SK-N-SH (cell line): ENCODE measurements at regions not wholly inside any gene's neighbourhood (a gene's known extent, or its start where the extent isn't known, plus 50 kb on each side); places are given as distances from the start of the nearest gene placed in this dataset.

Source experiments
- CTCF ChIA-PET: fragments of 300-600, 350-600 bp; formaldehyde crosslinking; extraction: SDS; loops from one replicate; lab custom pipeline; 2021; lab: Yijun Ruan, JAX
- POLR2A ChIA-PET: fragments of 350-600 bp; sonication (Branson Sonifier 250); formaldehyde crosslinking; extraction: SDS; loops from one replicate; lab custom pipeline; 2020; ENCODE audit warnings: antibody characterized with exemption, inconsistent platforms; lab: Yijun Ruan, JAX
- DNase-seq: peaks from one replicate; pipeline ENCODE4 v3.0.0; 2012
- H2AFZ ChIP-seq: fragments of 200-600 bp; sonication (generic); 2 replicates; pipeline ENCODE4 v1.8.1; 2016; ENCODE audit warnings: antibody characterized with exemption, mild to moderate bottlenecking, low read depth
- H3F3A ChIP-seq: fragments of 200-600 bp; sonication (generic); replicated peaks from 2 replicates; pipeline ENCODE3; 2016; ENCODE audit warnings: antibody characterized with exemption, mild to moderate bottlenecking; ENCODE audit not compliant: insufficient read depth
- H3K27ac ChIP-seq, 2 experiments: fragments of 200-500 bp in 1 of 2; fragments of 200-600 bp in 1 of 2; sonication (Bioruptor generic) in 1 of 2; sonication (generic), shearing (Covaris generic) in 1 of 2; 2 replicates each; pipeline versions ENCODE4 v1.5.1 to v1.6.1; 2014 to 2016; ENCODE audit warnings: low read depth in 2 of 2, inconsistent platforms in 1 of 2, low read length in 1 of 2, mild to moderate bottlenecking in 1 of 2, mixed read lengths in 1 of 2
- H3K27me3 ChIP-seq: fragments of 200-600 bp; sonication (generic), shearing (Covaris generic); 2 replicates; pipeline ENCODE4 v1.6.1; 2016; ENCODE audit warnings: mixed run types; ENCODE audit not compliant: insufficient read depth
- H3K36me3 ChIP-seq, 2 experiments: fragments of 200-500 bp in 1 of 2; fragments of 200-600 bp in 1 of 2; sonication (Bioruptor generic) in 1 of 2; sonication (generic) in 1 of 2; replicated peaks in 1 of 2; 2 replicates each; pipeline versions ENCODE3 to v1.5.1; 2014 to 2016; ENCODE audit warnings: low read length in 1 of 2, mild to moderate bottlenecking in 1 of 2; ENCODE audit not compliant: insufficient read depth in 2 of 2, control insufficient read depth in 1 of 2
- H3K4me1 ChIP-seq, 2 experiments: fragments of 200-500 bp in 1 of 2; fragments of 200-600 bp in 1 of 2; sonication (Bioruptor generic) in 1 of 2; sonication (generic), shearing (Covaris generic) in 1 of 2; 2 replicates each; pipeline versions ENCODE4 v1.5.1 to v1.6.1; 2014 to 2016; ENCODE audit warnings: low read depth in 1 of 2, low read length in 1 of 2, mixed run types in 1 of 2; ENCODE audit not compliant: insufficient read depth in 2 of 2, control insufficient read depth in 1 of 2
- H3K4me2 ChIP-seq: fragments of 200-600 bp; sonication (generic), shearing (Covaris generic); 2 replicates; pipeline ENCODE4 v1.6.1; 2017; ENCODE audit warnings: mixed run types
- H3K4me3 ChIP-seq, 2 experiments: fragments of 200-500 bp in 1 of 2; fragments of 200-600 bp in 1 of 2; sonication (Bioruptor generic) in 1 of 2; sonication (generic), shearing (Covaris generic) in 1 of 2; 2 replicates each; pipeline versions ENCODE4 v1.5.1 to v1.8.1; 2014 to 2016; ENCODE audit warnings: low read depth in 2 of 2, inconsistent platforms in 1 of 2, low read length in 1 of 2, mild to moderate bottlenecking in 1 of 2, mixed read lengths in 1 of 2, moderate library complexity in 1 of 2
- H3K79me2 ChIP-seq: fragments of 200-600 bp; sonication (generic); 2 replicates; pipeline ENCODE4 v1.8.1; 2017; ENCODE audit warnings: mild to moderate bottlenecking; ENCODE audit not compliant: insufficient read depth
- H3K9ac ChIP-seq: fragments of 200-600 bp; sonication (generic); 2 replicates; pipeline ENCODE4 v1.6.1; 2017; ENCODE audit warnings: mixed run types
- H3K9me2 ChIP-seq: fragments of 200-600 bp; sonication (generic); 2 replicates; pipeline ENCODE4 v1.6.1; 2017; ENCODE audit warnings: mixed run types
- H3K9me3 ChIP-seq: fragments of 200-600 bp; sonication (generic); 2 replicates; pipeline ENCODE4 v1.6.1; 2017; ENCODE audit warnings: mixed run types, mild to moderate bottlenecking, moderate library complexity
- H4K20me1 ChIP-seq: fragments of 200-600 bp; sonication (generic); 2 replicates; pipeline ENCODE4 v1.6.1; 2017; ENCODE audit warnings: mild to moderate bottlenecking, mixed run types; ENCODE audit not compliant: insufficient read depth
- FOSL2 ChIP-seq: IDR thresholded peaks from 2 replicates; pipeline ENCODE4 v1.4.0; 2012; ENCODE audit warnings: low read depth, mild to moderate bottlenecking, moderate library complexity, borderline replicate concordance
- FOXJ3 ChIP-seq: sonication (generic); formaldehyde crosslinking; IDR thresholded peaks from 2 replicates; pipeline ENCODE4 v1.5.1; 2020; ENCODE audit warnings: mild to moderate bottlenecking, missing genetic modification reagents
- GATA2 ChIP-seq: sonication (generic); formaldehyde crosslinking; IDR thresholded peaks from 2 replicates; pipeline ENCODE4 v1.5.0; 2020; ENCODE audit warnings: mild to moderate bottlenecking, missing genetic modification reagents
- IRF3 ChIP-seq: fragments of 150-350 bp; IDR thresholded peaks from 2 replicates; pipeline ENCODE4 v1.6.1; 2016; ENCODE audit warnings: mild to moderate bottlenecking, low read depth, low read length
- JUND ChIP-seq: IDR thresholded peaks from 2 replicates; pipeline ENCODE4 v1.4.0; 2012
- MEF2A ChIP-seq: IDR thresholded peaks from 2 replicates; pipeline ENCODE4 v1.4.0; 2012; ENCODE audit warnings: low read depth, borderline replicate concordance
- MXI1 ChIP-seq: IDR thresholded peaks from 2 replicates; pipeline ENCODE4 v1.6.1; 2012; ENCODE audit warnings: mild to moderate bottlenecking, low read depth, low read length, improper control_type of control experiment
- NRF1 ChIP-seq: IDR thresholded peaks from 2 replicates; pipeline ENCODE4 v1.6.1; 2012; ENCODE audit warnings: low read depth, mild to moderate bottlenecking, low read length
- POLR2AphosphoS5 ChIP-seq: IDR thresholded peaks from 2 replicates; pipeline ENCODE4 v1.6.1; 2012; ENCODE audit warnings: low read depth, low read length
- RCOR1 ChIP-seq: fragments of 150-350 bp; IDR thresholded peaks from 2 replicates; pipeline ENCODE4 v1.6.1; 2017; ENCODE audit warnings: antibody characterized with exemption, low read length
- RXRA ChIP-seq: IDR thresholded peaks from 2 replicates; pipeline ENCODE4 v1.4.0; 2012; ENCODE audit warnings: low read depth, mild to moderate bottlenecking, borderline replicate concordance
- SMC3 ChIP-seq: IDR thresholded peaks from 2 replicates; pipeline ENCODE4 v1.6.1; 2012; ENCODE audit warnings: low read depth, low read length, improper control_type of control experiment
- TCF12 ChIP-seq: IDR thresholded peaks from 2 replicates; pipeline ENCODE4 v1.4.0; 2012
- USF2 ChIP-seq: fragments of 150-350 bp; IDR thresholded peaks from 2 replicates; pipeline ENCODE4 v1.6.1; 2017; ENCODE audit warnings: antibody characterized with exemption, low read length, low read depth, borderline replicate concordance
- WGBS: methylation state at CpG from one replicate; pipeline ENCODE4 v1.1.6; 2017; ENCODE audit warnings: low lambda C conversion rate; 5-methylcytosine and 5-hydroxymethylcytosine counted together
- TF ChIP-seq, protein P1 (sequence below): IDR thresholded peaks from 2 replicates; pipeline ENCODE4 v1.4.0; 2012; ENCODE audit warnings: low read depth, borderline replicate concordance
- TF ChIP-seq, protein P2 (sequence below): fragments of 200-600 bp; sonication (generic); IDR thresholded peaks from 2 replicates; pipeline ENCODE4 v1.6.1; 2017; ENCODE audit warnings: antibody characterized with exemption, mild to moderate bottlenecking, moderate library complexity

GRCh38 chr1:194369622-194370021, 1183.2 kb upstream of the B3GALT2 start:
- TF ChIP-seq GATA2 (CRISPR knock-in tag) = no peak
- H3K27ac ChIP-seq = no peak overlapping the region
- H3F3A ChIP-seq = no peaks in the 10 kb centered on the region
- no peaks in the 10 kb centered on the region for H3K36me3 ChIP-seq
- no peak overlapping the region for H3K4me2 ChIP-seq
- no peaks in the 10 kb centered on the region; a peak in 1 of 4 replicates for H3K4me1 ChIP-seq
- no peak overlapping the region for H2AFZ ChIP-seq
- whole genome bisulfite sequencing = 36% methylated on average over 1 of the region's 1 CpG
- H3K27me3 ChIP-seq = no peaks in the 10 kb centered on the region
- H4K20me1 ChIP-seq = no peaks in the 10 kb centered on the region
- no peaks in the 10 kb centered on the region for H3K9me2 ChIP-seq
- ChIA-PET CTCF (no interaction called here), POLR2A (no interaction called here)
- H3K79me2 ChIP-seq = no peaks in the 10 kb centered on the region
- no peak overlapping the region for H3K4me3 ChIP-seq
- H3K9me3 ChIP-seq = no peaks in the 10 kb centered on the region
- no peak for DNase-seq
- H3K9ac ChIP-seq = no peak overlapping the region

DNA sequence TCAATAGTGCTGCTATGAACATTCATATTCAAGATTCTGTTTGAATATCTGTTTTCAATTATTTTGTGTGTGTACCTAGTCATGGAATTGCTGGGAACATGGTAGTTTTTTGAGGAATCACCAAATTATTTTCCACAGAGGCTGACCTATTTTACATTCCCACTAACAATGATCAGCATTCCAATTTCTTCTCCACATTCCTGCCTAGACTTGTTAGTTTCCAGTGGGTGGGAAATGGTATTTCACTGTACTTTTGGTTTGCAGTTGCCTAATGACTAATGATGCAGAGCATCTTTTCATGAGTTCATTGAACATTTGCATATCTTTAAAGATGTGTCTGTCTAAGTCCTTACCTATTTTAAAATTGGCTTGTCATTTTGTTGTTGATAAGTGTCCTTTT, 1182.6 kb upstream of the B3GALT2 start:
- DNase-seq = no peak

GRCh38 chr1:194367121-194367520, 1180.7 kb upstream of the B3GALT2 start:
- ChIA-PET POLR2A (no interaction called here), CTCF (no interaction called here)
- no peak overlapping the region for H3K4me2 ChIP-seq
- H3K27me3 ChIP-seq = no peaks in the 10 kb centered on the region
- no peaks in the 10 kb centered on the region for H4K20me1 ChIP-seq
- H3K4me1 ChIP-seq = no peaks in the 10 kb centered on the region; a peak in 1 of 4 replicates
- H3K36me3 ChIP-seq = no peaks in the 10 kb centered on the region
- no peaks in the 10 kb centered on the region for H3K9me3 ChIP-seq
- 5% methylated on average over 2 of the region's 2 CpGs for WGBS
- H2AFZ ChIP-seq = no peak overlapping the region
- no peak for DNase-seq
- no peak overlapping the region for H3K9ac ChIP-seq
- no peaks in the 10 kb centered on the region for H3K79me2 ChIP-seq
- H3K9me2 ChIP-seq = no peaks in the 10 kb centered on the region
- H3F3A ChIP-seq = no peaks in the 10 kb centered on the region
- no peak overlapping the region for H3K4me3 ChIP-seq
- no peak overlapping the region; a peak in 1 of 4 replicates for H3K27ac ChIP-seq
- TF ChIP-seq JUND (no peak), TCF12 (no peak), RCOR1 (no peak), USF2 (no peak), FOSL2 (no peak), NRF1 (no peak), POLR2AphosphoS5 (no peak), SMC3 (no peak), IRF3 (no peak), MXI1 (no peak), MEF2A (no peak)
- TF ChIP-seq, protein P1, sequence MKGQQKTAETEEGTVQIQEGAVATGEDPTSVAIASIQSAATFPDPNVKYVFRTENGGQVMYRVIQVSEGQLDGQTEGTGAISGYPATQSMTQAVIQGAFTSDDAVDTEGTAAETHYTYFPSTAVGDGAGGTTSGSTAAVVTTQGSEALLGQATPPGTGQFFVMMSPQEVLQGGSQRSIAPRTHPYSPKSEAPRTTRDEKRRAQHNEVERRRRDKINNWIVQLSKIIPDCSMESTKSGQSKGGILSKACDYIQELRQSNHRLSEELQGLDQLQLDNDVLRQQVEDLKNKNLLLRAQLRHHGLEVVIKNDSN = no peak
- TF ChIP-seq, protein P2, sequence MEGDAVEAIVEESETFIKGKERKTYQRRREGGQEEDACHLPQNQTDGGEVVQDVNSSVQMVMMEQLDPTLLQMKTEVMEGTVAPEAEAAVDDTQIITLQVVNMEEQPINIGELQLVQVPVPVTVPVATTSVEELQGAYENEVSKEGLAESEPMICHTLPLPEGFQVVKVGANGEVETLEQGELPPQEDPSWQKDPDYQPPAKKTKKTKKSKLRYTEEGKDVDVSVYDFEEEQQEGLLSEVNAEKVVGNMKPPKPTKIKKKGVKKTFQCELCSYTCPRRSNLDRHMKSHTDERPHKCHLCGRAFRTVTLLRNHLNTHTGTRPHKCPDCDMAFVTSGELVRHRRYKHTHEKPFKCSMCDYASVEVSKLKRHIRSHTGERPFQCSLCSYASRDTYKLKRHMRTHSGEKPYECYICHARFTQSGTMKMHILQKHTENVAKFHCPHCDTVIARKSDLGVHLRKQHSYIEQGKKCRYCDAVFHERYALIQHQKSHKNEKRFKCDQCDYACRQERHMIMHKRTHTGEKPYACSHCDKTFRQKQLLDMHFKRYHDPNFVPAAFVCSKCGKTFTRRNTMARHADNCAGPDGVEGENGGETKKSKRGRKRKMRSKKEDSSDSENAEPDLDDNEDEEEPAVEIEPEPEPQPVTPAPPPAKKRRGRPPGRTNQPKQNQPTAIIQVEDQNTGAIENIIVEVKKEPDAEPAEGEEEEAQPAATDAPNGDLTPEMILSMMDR = no peak

More for the DNA sequence above, 1182.6 kb upstream of the B3GALT2 start:
- no peak overlapping the region for H3K27ac ChIP-seq
- H3K9me3 ChIP-seq = no peaks in the 10 kb centered on the region
- H4K20me1 ChIP-seq = no peaks in the 10 kb centered on the region
- H3K4me2 ChIP-seq = no peak overlapping the region
- CTCF ChIA-PET = no interaction called here
- no peaks in the 10 kb centered on the region for H3K27me3 ChIP-seq
- H3K4me1 ChIP-seq = no peaks in the 10 kb centered on the region; a peak in 1 of 4 replicates
- no peaks in the 10 kb centered on the region for H3F3A ChIP-seq
- H3K79me2 ChIP-seq = no peaks in the 10 kb centered on the region
- H3K36me3 ChIP-seq = no peaks in the 10 kb centered on the region
- no peak overlapping the region for H2AFZ ChIP-seq
- H3K9me2 ChIP-seq = no peaks in the 10 kb centered on the region
- no peak overlapping the region for H3K9ac ChIP-seq
- no peak overlapping the region for H3K4me3 ChIP-seq
- TF ChIP-seq, protein P1 = no peak
- TF ChIP-seq FOXJ3 (CRISPR knock-in tag) (no peak), RXRA (no peak)
- TF ChIP-seq, all 33 proteins: peak for 0
- POLR2A ChIA-PET = no interaction called here
